OCI-M1 (cell line): ENCODE measurements at regions not wholly inside any gene's neighbourhood (a gene's known extent, or its start where the extent isn't known, plus 50 kb on each side); places are given as distances from the start of the nearest gene placed in this dataset.

Source experiments
- DNase-seq: peaks from one replicate; lab custom pipeline; 2025; lab: John Stamatoyannopoulos, UW

GRCh38 chr2:53610260-53610659 is 157.3 kb upstream of the CHAC2 start:
- DNase-seq = no peak

GRCh38 chr2:53609551-53609950 is 158.1 kb upstream of the CHAC2 start:
- DNase-seq = no peak

GRCh38 chr2:53608293-53608692 is 159.3 kb upstream of the CHAC2 start:
- DNase-seq = no peak

- DNase-seq = no peak
These were observed 166.8 kb upstream of the CHAC2 start for GRCh38 chr2:53600815-53601214.

GRCh38 chr2:53586733-53587612 is 180.6 kb upstream of the CHAC2 start:
- DNase-seq = peak; percentile 32

GRCh38 chr2:53584986-53585385 is 182.6 kb upstream of the CHAC2 start:
- DNase-seq = no peak

GRCh38 chr2:53583583-53583982 is 184.0 kb upstream of the CHAC2 start:
- DNase-seq = no peak

- DNase-seq = no peak
These were observed 185.0 kb upstream of the CHAC2 start for GRCh38 chr2:53582556-53582955.

GRCh38 chr2:53576166-53576565 is 191.4 kb upstream of the CHAC2 start:
- DNase-seq = no peak

GRCh38 chr2:53575721-53576124 is 191.9 kb upstream of the CHAC2 start:
- DNase-seq = no peak

- no peak for DNase-seq
These were observed 194.9 kb upstream of the CHAC2 start for GRCh38 chr2:53572696-53573095.

GRCh38 chr2:53569957-53570727 is 197.5 kb upstream of the CHAC2 start:
- peak; percentile 30 for DNase-seq

- DNase-seq = peak; percentile 62
These were observed 199.1 kb upstream of the CHAC2 start for GRCh38 chr2:53568469-53568868.

GRCh38 chr2:53567073-53567472 is 200.5 kb upstream of the CHAC2 start:
- DNase-seq = no peak

GRCh38 chr2:53562407-53562806 is 205.2 kb upstream of the CHAC2 start:
- no peak for DNase-seq

- DNase-seq = no peak
These were observed 206.4 kb upstream of the CHAC2 start for GRCh38 chr2:53561155-53561554.

- peak; percentile 11 for DNase-seq
These were observed 208.2 kb upstream of the CHAC2 start for GRCh38 chr2:53559302-53559966.

- no peak for DNase-seq
These were observed 208.7 kb upstream of the CHAC2 start for GRCh38 chr2:53558867-53559266.

GRCh38 chr2:53549497-53549896 is 218.1 kb upstream of the CHAC2 start:
- DNase-seq = no peak

GRCh38 chr2:53545604-53546003 is 222.0 kb upstream of the CHAC2 start:
- no peak for DNase-seq

- DNase-seq = no peak
These were observed 222.6 kb upstream of the CHAC2 start for GRCh38 chr2:53544871-53545558.

GRCh38 chr2:53543083-53543482 is 224.5 kb upstream of the CHAC2 start:
- no peak for DNase-seq
